Astrocyte (in vitro differentiated cells and primary cell): ENCODE measurements at regions not wholly inside any gene's neighbourhood (a gene's known extent, or its start where the extent isn't known, plus 50 kb on each side); places are given as distances from the start of the nearest gene placed in this dataset.

Experiments used
- DNase-seq: peaks from one replicate; pipeline ENCODE4 v3.0.0-alpha.2; 2010; ENCODE audit warnings: low read depth
- FAIRE-seq: peaks from 2 replicates; lab custom pipeline; 2011; peaks lifted over from hg19 to GRCh38; lab: Jason Lieb, UNC
- H2AFZ ChIP-seq: 2 replicates; pipeline ENCODE4 v1.6.0; 2012; ENCODE audit warnings: low read depth, low read length, inconsistent platforms
- H3K27ac ChIP-seq: 2 replicates; pipeline ENCODE4 v1.5.1; 2011; ENCODE audit warnings: low read depth, low read length, inconsistent platforms
- H3K27me3 ChIP-seq: 2 replicates; pipeline ENCODE4 v1.6.0; 2011; ENCODE audit warnings: low read length, inconsistent platforms; ENCODE audit not compliant: insufficient read depth
- H3K36me3 ChIP-seq: 2 replicates; pipeline ENCODE4 v1.5.1; 2011; ENCODE audit warnings: low read length, inconsistent platforms; ENCODE audit not compliant: insufficient read depth
- H3K4me1 ChIP-seq: 2 replicates; pipeline ENCODE4 v1.5.1; 2011; ENCODE audit warnings: low read length, inconsistent platforms; ENCODE audit not compliant: insufficient read depth
- H3K4me2 ChIP-seq: 2 replicates; pipeline ENCODE4 v1.6.0; 2012; ENCODE audit warnings: low read length, inconsistent platforms
- H3K4me3 ChIP-seq: 2 replicates; pipeline ENCODE4 v1.5.1; 2011; ENCODE audit warnings: low read depth, mild to moderate bottlenecking, low read length, inconsistent platforms; ENCODE audit not compliant: insufficient read depth
- H3K79me2 ChIP-seq: 2 replicates; pipeline ENCODE4 v1.6.0; 2012; ENCODE audit warnings: mild to moderate bottlenecking, low read length, inconsistent platforms; ENCODE audit not compliant: insufficient read depth
- H3K9ac ChIP-seq: 2 replicates; pipeline ENCODE4 v1.6.0; 2012; ENCODE audit warnings: mild to moderate bottlenecking, low read length, inconsistent platforms
- H3K9me3 ChIP-seq: 2 replicates; pipeline ENCODE4 v1.5.1; 2012; ENCODE audit warnings: low read depth, mild to moderate bottlenecking, low read length, inconsistent platforms; ENCODE audit not compliant: insufficient read depth
- H4K20me1 ChIP-seq: 2 replicates; pipeline ENCODE4 v1.6.0; 2012; ENCODE audit warnings: low read length, inconsistent platforms; ENCODE audit not compliant: insufficient read depth
- H3K27ac Mint-ChIP-seq: one replicate; pipeline ENCODE4 v1.8.0; 2021; ENCODE audit warnings: mild to moderate bottlenecking, mixed read lengths; ENCODE audit not compliant: unreplicated experiment
- H3K27me3 Mint-ChIP-seq: one replicate; pipeline ENCODE4 v1.8.0; 2021; ENCODE audit warnings: low read depth, mixed read lengths; ENCODE audit not compliant: unreplicated experiment
- H3K36me3 Mint-ChIP-seq: one replicate; pipeline ENCODE4 v1.8.0; 2021; ENCODE audit warnings: low read depth, mixed read lengths; ENCODE audit not compliant: unreplicated experiment
- H3K4me1 Mint-ChIP-seq: one replicate; pipeline ENCODE4 v1.8.0; 2021; ENCODE audit warnings: low read depth, mixed read lengths; ENCODE audit not compliant: unreplicated experiment
- H3K4me3 Mint-ChIP-seq: one replicate; pipeline ENCODE4 v1.8.0; 2021; ENCODE audit warnings: mild to moderate bottlenecking, moderate library complexity, mixed read lengths; ENCODE audit not compliant: unreplicated experiment
- H3K9me3 Mint-ChIP-seq: one replicate; pipeline ENCODE4 v1.8.0; 2021; ENCODE audit warnings: mild to moderate bottlenecking, mixed read lengths; ENCODE audit not compliant: unreplicated experiment
- CTCF ChIP-seq: IDR thresholded peaks from 2 replicates; pipeline ENCODE4 v1.5.1; 2011; ENCODE audit warnings: low read depth, mild to moderate bottlenecking, inconsistent platforms, low read length, moderate library complexity; ENCODE audit not compliant: insufficient read depth
- EZH2 ChIP-seq: IDR thresholded peaks from 2 replicates; pipeline ENCODE4 v1.6.1; 2012; ENCODE audit warnings: mild to moderate bottlenecking, low read length, inconsistent platforms; ENCODE audit not compliant: insufficient read depth

DNA sequence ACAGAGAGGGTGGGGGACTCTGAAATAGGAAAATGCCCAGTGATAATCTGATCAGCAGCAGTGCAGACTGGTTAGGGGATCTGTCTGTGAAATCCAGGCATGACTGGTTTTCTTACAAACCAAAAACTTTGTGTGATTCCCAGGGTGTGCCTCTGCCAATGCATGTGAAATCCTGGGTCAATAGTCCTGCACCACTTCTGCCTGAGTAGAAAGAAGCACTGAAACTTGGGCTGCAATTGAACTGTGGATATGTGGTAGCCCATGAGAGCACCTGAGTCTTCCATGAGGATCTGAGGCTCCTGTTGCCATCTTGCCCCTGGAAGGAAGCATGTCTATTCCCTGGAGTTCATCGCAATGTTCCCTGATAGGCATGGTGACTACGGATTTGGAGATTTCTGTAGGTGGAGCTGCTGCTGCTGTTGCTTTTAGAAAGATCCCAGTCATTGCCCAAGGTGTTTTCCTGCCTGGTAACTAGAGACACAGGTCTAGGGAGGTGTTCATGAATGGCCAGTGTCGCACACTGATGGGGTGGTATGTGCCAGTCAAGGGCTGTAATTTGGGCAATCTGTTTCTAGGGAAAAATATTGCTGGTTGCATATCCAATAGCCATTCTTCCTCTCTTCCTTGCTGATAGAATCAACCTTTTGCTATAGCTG, 146.7 kb downstream of the CARTPT start:
- no peak for TF ChIP-seq CTCF
- TF ChIP-seq EZH2 = no peak
- no peak overlapping the region for H3K4me3 ChIP-seq
- FAIRE-seq = no peak
- no peak overlapping the region for H2AFZ ChIP-seq
- H3K36me3 ChIP-seq = no peaks in the 10 kb centered on the region
- Mint-ChIP-seq H3K27me3 (peaks cover 9% of the 10 kb centered on the region), H3K9me3 (peaks cover 2% of the 10 kb centered on the region), H3K4me1 (no peaks in the 10 kb centered on the region), H3K36me3 (no peaks in the 10 kb centered on the region), H3K27ac (no peak overlapping the region), H3K4me3 (no peak overlapping the region)
- no peak overlapping the region for H3K27ac ChIP-seq
- no peaks in the 10 kb centered on the region for H3K9me3 ChIP-seq
- H4K20me1 ChIP-seq = no peaks in the 10 kb centered on the region
- no peak overlapping the region for H3K9ac ChIP-seq
- H3K27me3 ChIP-seq = peaks cover 2% of the 10 kb centered on the region
- H3K4me2 ChIP-seq = peak overlapping the region; percentile 45
- no peaks in the 10 kb centered on the region for H3K79me2 ChIP-seq
- no peak for DNase-seq
- peaks cover 7% of the 10 kb centered on the region for H3K4me1 ChIP-seq

- H3K27ac Mint-ChIP-seq = no peak overlapping the region
These were observed 153.3 kb downstream of the CARTPT start for GRCh38 chr5:71872311-71872864.

More at GRCh38 chr5:71872311-71872864, 153.3 kb downstream of the CARTPT start:
- no peak overlapping the region for H3K4me2 ChIP-seq
- no peak overlapping the region for H3K9ac ChIP-seq
- H3K36me3 Mint-ChIP-seq = no peaks in the 10 kb centered on the region
- no peak overlapping the region for H3K4me3 ChIP-seq
- no peaks in the 10 kb centered on the region for H3K36me3 ChIP-seq
- H2AFZ ChIP-seq = no peak overlapping the region
- TF ChIP-seq EZH2 (no peak), CTCF (no peak)
- H3K4me1 ChIP-seq = no peaks in the 10 kb centered on the region
- no peaks in the 10 kb centered on the region for H3K27me3 ChIP-seq
- H3K79me2 ChIP-seq = no peaks in the 10 kb centered on the region
- peak; percentile 26 for FAIRE-seq
- H3K9me3 Mint-ChIP-seq = no peaks in the 10 kb centered on the region
- no peak overlapping the region for H3K4me3 Mint-ChIP-seq
- no peaks in the 10 kb centered on the region for H3K9me3 ChIP-seq
- no peak overlapping the region for H3K27ac ChIP-seq
- no peaks in the 10 kb centered on the region for H3K4me1 Mint-ChIP-seq
- no peaks in the 10 kb centered on the region for H4K20me1 ChIP-seq
- no peak for DNase-seq
- H3K27me3 Mint-ChIP-seq = no peaks in the 10 kb centered on the region
